ENCODE measurements at regions not wholly inside any gene's neighbourhood (a gene's known extent, or its start where the extent isn't known, plus 50 kb on each side); places are given as distances from the start of the nearest gene placed in this dataset.

DNA sequence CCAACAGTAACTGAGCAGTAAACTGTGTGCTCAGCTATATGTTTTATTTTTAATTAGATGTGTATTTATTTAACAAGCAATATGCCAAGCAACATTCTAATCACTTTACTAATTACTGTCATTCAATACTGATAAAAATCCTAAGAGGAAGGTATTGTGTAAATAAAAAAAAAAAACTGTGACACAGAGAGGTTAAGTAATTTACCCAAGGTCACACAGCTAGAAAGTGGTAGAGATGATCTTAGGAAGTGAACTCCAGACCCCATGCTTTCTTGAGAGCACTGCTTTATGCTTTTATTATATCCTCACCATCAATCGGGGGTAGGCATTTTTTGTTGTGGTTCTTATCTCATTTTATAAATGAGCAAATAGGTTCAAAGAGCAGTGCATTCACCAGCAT, 417.1 kb downstream of the RAB28 start:
- TF ChIP-seq, protein P1, sequence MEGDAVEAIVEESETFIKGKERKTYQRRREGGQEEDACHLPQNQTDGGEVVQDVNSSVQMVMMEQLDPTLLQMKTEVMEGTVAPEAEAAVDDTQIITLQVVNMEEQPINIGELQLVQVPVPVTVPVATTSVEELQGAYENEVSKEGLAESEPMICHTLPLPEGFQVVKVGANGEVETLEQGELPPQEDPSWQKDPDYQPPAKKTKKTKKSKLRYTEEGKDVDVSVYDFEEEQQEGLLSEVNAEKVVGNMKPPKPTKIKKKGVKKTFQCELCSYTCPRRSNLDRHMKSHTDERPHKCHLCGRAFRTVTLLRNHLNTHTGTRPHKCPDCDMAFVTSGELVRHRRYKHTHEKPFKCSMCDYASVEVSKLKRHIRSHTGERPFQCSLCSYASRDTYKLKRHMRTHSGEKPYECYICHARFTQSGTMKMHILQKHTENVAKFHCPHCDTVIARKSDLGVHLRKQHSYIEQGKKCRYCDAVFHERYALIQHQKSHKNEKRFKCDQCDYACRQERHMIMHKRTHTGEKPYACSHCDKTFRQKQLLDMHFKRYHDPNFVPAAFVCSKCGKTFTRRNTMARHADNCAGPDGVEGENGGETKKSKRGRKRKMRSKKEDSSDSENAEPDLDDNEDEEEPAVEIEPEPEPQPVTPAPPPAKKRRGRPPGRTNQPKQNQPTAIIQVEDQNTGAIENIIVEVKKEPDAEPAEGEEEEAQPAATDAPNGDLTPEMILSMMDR (IDR thresholded peaks at IDR 0.05; ENCODE audit: low read depth, low read length, missing input control), result no peak
- TF ChIP-seq FOXA2 (IDR thresholded peaks at IDR 0.05), result no peak
- TF ChIP-seq, protein P2, sequence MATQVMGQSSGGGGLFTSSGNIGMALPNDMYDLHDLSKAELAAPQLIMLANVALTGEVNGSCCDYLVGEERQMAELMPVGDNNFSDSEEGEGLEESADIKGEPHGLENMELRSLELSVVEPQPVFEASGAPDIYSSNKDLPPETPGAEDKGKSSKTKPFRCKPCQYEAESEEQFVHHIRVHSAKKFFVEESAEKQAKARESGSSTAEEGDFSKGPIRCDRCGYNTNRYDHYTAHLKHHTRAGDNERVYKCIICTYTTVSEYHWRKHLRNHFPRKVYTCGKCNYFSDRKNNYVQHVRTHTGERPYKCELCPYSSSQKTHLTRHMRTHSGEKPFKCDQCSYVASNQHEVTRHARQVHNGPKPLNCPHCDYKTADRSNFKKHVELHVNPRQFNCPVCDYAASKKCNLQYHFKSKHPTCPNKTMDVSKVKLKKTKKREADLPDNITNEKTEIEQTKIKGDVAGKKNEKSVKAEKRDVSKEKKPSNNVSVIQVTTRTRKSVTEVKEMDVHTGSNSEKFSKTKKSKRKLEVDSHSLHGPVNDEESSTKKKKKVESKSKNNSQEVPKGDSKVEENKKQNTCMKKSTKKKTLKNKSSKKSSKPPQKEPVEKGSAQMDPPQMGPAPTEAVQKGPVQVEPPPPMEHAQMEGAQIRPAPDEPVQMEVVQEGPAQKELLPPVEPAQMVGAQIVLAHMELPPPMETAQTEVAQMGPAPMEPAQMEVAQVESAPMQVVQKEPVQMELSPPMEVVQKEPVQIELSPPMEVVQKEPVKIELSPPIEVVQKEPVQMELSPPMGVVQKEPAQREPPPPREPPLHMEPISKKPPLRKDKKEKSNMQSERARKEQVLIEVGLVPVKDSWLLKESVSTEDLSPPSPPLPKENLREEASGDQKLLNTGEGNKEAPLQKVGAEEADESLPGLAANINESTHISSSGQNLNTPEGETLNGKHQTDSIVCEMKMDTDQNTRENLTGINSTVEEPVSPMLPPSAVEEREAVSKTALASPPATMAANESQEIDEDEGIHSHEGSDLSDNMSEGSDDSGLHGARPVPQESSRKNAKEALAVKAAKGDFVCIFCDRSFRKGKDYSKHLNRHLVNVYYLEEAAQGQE (IDR thresholded peaks at IDR 0.05), result no peak
- TF ChIP-seq RAD21 (IDR thresholded peaks at IDR 0.05), result no peak
- TF ChIP-seq GABPA (IDR thresholded peaks at IDR 0.05 in 1 of 2, conservative IDR thresholded peaks at IDR 0.05 in 1 of 2), result no peak
- no peak for TF ChIP-seq YY1 (IDR thresholded peaks at IDR 0.05)
